Fibroblast of lung (primary cell): ENCODE measurements at regions not wholly inside any gene's neighbourhood (a gene's known extent, or its start where the extent isn't known, plus 50 kb on each side); places are given as distances from the start of the nearest gene placed in this dataset.

Experiments
- DNase-seq, 2 donors: peaks; one replicate each; pipeline versions ENCODE4 v3.0.0 to v3.0.0-alpha.2; 2010; ENCODE audit warnings: low read depth in 2 of 2
- H2AFZ ChIP-seq: 2 replicates; pipeline ENCODE4 v1.5.1; 2012; ENCODE audit warnings: low read length, control low read depth, inconsistent platforms
- H3K27ac ChIP-seq: 2 replicates; pipeline ENCODE4 v1.5.1; 2011; ENCODE audit warnings: low read length, control low read depth; ENCODE audit not compliant: insufficient read depth
- H3K27me3 ChIP-seq: 2 replicates; pipeline ENCODE4 v1.5.1; 2011; ENCODE audit warnings: mild to moderate bottlenecking, low read length; ENCODE audit not compliant: control insufficient read depth, insufficient read depth
- H3K36me3 ChIP-seq: 2 replicates; pipeline ENCODE4 v1.5.1; 2011; ENCODE audit warnings: low read length; ENCODE audit not compliant: control insufficient read depth, insufficient read depth
- H3K4me1 ChIP-seq: 2 replicates; pipeline ENCODE4 v1.5.1; 2011; ENCODE audit warnings: low read length; ENCODE audit not compliant: control insufficient read depth, insufficient read depth; ENCODE audit errors: extremely low read depth
- H3K4me2 ChIP-seq: 2 replicates; pipeline ENCODE4 v1.5.1; 2011; ENCODE audit warnings: low read length, control low read depth; ENCODE audit not compliant: insufficient read depth; ENCODE audit errors: extremely low read depth
- H3K4me3 ChIP-seq, 4 experiments: fragments of 200-600 bp in 1 of 4; sonication (generic) in 1 of 4; replicated peaks in 1 of 4; 2 replicates each; pipeline ENCODE4 v1.5.1; 2011 to 2016; ENCODE audit warnings: low read length in 4 of 4, low read depth in 3 of 4, mild to moderate bottlenecking in 3 of 4, control low read depth in 2 of 4, inconsistent platforms in 1 of 4, mixed read lengths in 1 of 4; ENCODE audit not compliant: insufficient read depth in 1 of 4; ENCODE audit errors: control extremely low read depth in 1 of 4
- H3K79me2 ChIP-seq: 2 replicates; pipeline ENCODE4 v1.5.1; 2012; ENCODE audit warnings: mild to moderate bottlenecking, low read length, inconsistent platforms; ENCODE audit not compliant: control insufficient read depth, insufficient read depth
- H3K9ac ChIP-seq: 2 replicates; pipeline ENCODE4 v1.5.1; 2011; ENCODE audit warnings: mild to moderate bottlenecking, low read length, control low read depth; ENCODE audit not compliant: insufficient read depth
- H3K9me3 ChIP-seq: 2 replicates; pipeline ENCODE4 v1.5.1; 2012; ENCODE audit warnings: low read depth, low read length; ENCODE audit not compliant: control insufficient read depth, insufficient read depth
- H4K20me1 ChIP-seq: 2 replicates; pipeline ENCODE4 v1.5.1; 2011; ENCODE audit warnings: low read length; ENCODE audit not compliant: control insufficient read depth, insufficient read depth; ENCODE audit errors: extremely low read depth
- EZH2 ChIP-seq: IDR thresholded peaks from 2 replicates; pipeline ENCODE4 v1.5.1; 2012; ENCODE audit warnings: low read length, control low read depth, mild to moderate bottlenecking; ENCODE audit errors: missing control alignments
- TF ChIP-seq, protein P1 (sequence below), 2 donors: IDR thresholded peaks in 1 of 2; conservative IDR thresholded peaks in 1 of 2; 1 replicate in 1 of 2; 2 replicates in 1 of 2; pipeline ENCODE4 v1.5.1; 2011 to 2012; ENCODE audit warnings: low read length in 2 of 2, control low read depth in 1 of 2, inconsistent platforms in 1 of 2, low read depth in 1 of 2, mild to moderate bottlenecking in 1 of 2

DNA sequence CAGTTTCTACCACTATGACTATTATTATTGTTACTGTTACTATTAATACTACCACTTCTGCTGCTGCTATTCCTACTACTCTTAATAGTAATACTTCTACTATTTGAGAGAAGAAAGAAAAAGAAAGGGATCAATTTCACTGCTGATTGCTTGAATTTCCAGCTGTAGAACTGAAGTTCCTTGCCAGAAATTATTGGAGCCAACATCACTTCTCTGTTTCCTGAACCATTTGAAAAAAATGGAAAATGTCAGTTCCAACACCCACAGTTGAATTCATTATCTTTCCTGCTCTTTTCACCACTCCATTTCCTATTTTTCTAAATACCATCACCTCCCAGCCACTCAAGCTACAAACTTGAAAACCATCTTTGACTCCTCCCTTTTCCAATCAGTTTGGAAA lies 54.1 kb upstream of the PIK3C2G start:
- Histone ChIP-seq H3K9me3 (no peaks in the 10 kb centered on the region), H2AFZ (no peak overlapping the region), H3K4me2 (no peak overlapping the region), H3K27me3 (no peaks in the 10 kb centered on the region), H3K4me1 (no peaks in the 10 kb centered on the region), H3K27ac (no peak overlapping the region), H3K36me3 (no peaks in the 10 kb centered on the region), H3K9ac (no peak overlapping the region), H4K20me1 (no peaks in the 10 kb centered on the region), H3K4me3 (no peak overlapping the region), H3K79me2 (no peaks in the 10 kb centered on the region)
- TF ChIP-seq, protein P1, sequence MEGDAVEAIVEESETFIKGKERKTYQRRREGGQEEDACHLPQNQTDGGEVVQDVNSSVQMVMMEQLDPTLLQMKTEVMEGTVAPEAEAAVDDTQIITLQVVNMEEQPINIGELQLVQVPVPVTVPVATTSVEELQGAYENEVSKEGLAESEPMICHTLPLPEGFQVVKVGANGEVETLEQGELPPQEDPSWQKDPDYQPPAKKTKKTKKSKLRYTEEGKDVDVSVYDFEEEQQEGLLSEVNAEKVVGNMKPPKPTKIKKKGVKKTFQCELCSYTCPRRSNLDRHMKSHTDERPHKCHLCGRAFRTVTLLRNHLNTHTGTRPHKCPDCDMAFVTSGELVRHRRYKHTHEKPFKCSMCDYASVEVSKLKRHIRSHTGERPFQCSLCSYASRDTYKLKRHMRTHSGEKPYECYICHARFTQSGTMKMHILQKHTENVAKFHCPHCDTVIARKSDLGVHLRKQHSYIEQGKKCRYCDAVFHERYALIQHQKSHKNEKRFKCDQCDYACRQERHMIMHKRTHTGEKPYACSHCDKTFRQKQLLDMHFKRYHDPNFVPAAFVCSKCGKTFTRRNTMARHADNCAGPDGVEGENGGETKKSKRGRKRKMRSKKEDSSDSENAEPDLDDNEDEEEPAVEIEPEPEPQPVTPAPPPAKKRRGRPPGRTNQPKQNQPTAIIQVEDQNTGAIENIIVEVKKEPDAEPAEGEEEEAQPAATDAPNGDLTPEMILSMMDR (conservative IDR thresholded peaks at IDR 0.05 in 1 of 2, IDR thresholded peaks at IDR 0.05 in 1 of 2; ENCODE audit: low read depth in 1 of 2, low read length in 2 of 2): no peak
- TF ChIP-seq EZH2: no peak
- no peak for DNase-seq

DNA sequence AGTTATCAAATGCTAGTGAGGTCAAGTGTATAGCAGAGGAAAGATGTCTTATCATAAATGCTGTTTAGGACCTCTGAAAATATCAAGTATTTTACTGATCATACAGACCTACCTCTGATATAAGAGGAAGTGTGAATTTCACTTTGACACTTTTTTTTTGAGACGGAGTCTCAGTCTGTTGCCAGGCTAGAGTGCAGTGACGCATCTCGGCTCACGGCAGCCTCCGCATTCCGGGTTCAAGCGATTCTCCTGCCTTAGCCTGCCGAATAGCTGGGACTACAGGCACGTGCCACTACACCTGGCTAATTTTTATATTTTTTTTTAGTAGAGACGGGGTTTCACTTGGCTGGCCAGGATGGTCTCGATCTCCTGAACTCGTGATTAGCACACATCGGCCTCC lies 55.1 kb upstream of the PIK3C2G start:
- no peaks in the 10 kb centered on the region for H4K20me1 ChIP-seq
- no peak overlapping the region for H2AFZ ChIP-seq
- no peaks in the 10 kb centered on the region for H3K27me3 ChIP-seq
- no peak overlapping the region for H3K9ac ChIP-seq
- no peak overlapping the region for H3K4me2 ChIP-seq
- H3K36me3 ChIP-seq: no peaks in the 10 kb centered on the region
- no peaks in the 10 kb centered on the region for H3K9me3 ChIP-seq
- no peaks in the 10 kb centered on the region for H3K4me1 ChIP-seq
- H3K79me2 ChIP-seq: no peaks in the 10 kb centered on the region
- H3K27ac ChIP-seq: no peak overlapping the region
- DNase-seq: no peak
- no peak overlapping the region for H3K4me3 ChIP-seq
- TF ChIP-seq, protein P1 (conservative IDR thresholded peaks at IDR 0.05 in 1 of 2, IDR thresholded peaks at IDR 0.05 in 1 of 2; ENCODE audit: low read depth in 1 of 2, low read length in 2 of 2): no peak
- no peak for TF ChIP-seq EZH2

DNA sequence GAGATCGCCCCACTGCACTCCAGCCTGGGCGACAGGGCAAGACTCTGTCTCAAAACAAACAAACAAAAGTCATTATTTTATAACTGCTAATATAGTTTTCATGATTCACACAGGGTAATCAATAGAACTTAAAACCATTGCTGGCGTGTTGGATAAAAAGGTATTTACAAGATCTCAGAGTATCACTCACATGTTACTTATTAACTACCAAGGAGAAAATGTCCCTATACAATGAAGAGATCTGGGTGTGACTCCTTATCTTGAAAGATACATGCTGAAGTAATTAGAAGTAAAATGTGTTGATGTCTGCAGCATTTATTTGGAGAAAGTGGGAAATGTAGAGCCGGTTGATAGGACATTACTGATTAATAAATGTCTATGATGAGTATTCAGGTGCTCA lies 57.3 kb upstream of the PIK3C2G start:
- no peak overlapping the region for H3K9ac ChIP-seq
- no peaks in the 10 kb centered on the region for H3K27me3 ChIP-seq
- H3K36me3 ChIP-seq: no peaks in the 10 kb centered on the region
- TF ChIP-seq, protein P1 (conservative IDR thresholded peaks at IDR 0.05 in 1 of 2, IDR thresholded peaks at IDR 0.05 in 1 of 2; ENCODE audit: low read depth in 1 of 2, low read length in 2 of 2): no peak
- no peak for TF ChIP-seq EZH2
- no peak for DNase-seq
- no peak overlapping the region for H3K4me3 ChIP-seq
- H3K4me1 ChIP-seq: no peaks in the 10 kb centered on the region
- H3K9me3 ChIP-seq: no peaks in the 10 kb centered on the region
- H3K79me2 ChIP-seq: no peaks in the 10 kb centered on the region
- no peak overlapping the region for H3K4me2 ChIP-seq
- no peaks in the 10 kb centered on the region for H4K20me1 ChIP-seq
- no peak overlapping the region for H2AFZ ChIP-seq
- H3K27ac ChIP-seq: no peak overlapping the region
